BJ (cell line): ENCODE measurements at regions not wholly inside any gene's neighbourhood (a gene's known extent, or its start where the extent isn't known, plus 50 kb on each side); places are given as distances from the start of the nearest gene placed in this dataset.

Experiments used
- CTCF ChIA-PET: fragments of 350-600 bp; formaldehyde crosslinking; extraction: SDS; loops from one replicate; lab custom pipeline; 2021; ENCODE audit warnings: antibody characterized with exemption, inconsistent platforms; lab: Yijun Ruan, JAX
- POLR2A ChIA-PET: fragments of 300-600 bp; sonication (Branson Sonifier 250); formaldehyde crosslinking; extraction: SDS; loops from one replicate; lab custom pipeline; 2021; ENCODE audit warnings: antibody characterized with exemption; lab: Charles Lee
- DNase-seq: peaks from one replicate; pipeline ENCODE4 v3.0.0-alpha.2; 2011; ENCODE audit warnings: low read depth
- H3K27me3 ChIP-seq: 2 replicates; pipeline ENCODE4 v1.6.0; 2011; ENCODE audit warnings: low read length; ENCODE audit not compliant: control insufficient read depth, insufficient read depth
- H3K36me3 ChIP-seq: 2 replicates; pipeline ENCODE4 v1.5.1; 2011; ENCODE audit warnings: low read length; ENCODE audit not compliant: control insufficient read depth, insufficient read depth
- H3K4me3 ChIP-seq: 2 replicates; pipeline ENCODE4 v1.5.1; 2011; ENCODE audit warnings: low read depth, mild to moderate bottlenecking, control low read depth, low read length
- TF ChIP-seq, protein P1 (sequence below): IDR thresholded peaks from 2 replicates; pipeline ENCODE4 v1.5.1; 2011; ENCODE audit warnings: low read depth, mild to moderate bottlenecking, control low read depth, inconsistent platforms, low read length, moderate library complexity; ENCODE audit not compliant: insufficient read depth

DNA sequence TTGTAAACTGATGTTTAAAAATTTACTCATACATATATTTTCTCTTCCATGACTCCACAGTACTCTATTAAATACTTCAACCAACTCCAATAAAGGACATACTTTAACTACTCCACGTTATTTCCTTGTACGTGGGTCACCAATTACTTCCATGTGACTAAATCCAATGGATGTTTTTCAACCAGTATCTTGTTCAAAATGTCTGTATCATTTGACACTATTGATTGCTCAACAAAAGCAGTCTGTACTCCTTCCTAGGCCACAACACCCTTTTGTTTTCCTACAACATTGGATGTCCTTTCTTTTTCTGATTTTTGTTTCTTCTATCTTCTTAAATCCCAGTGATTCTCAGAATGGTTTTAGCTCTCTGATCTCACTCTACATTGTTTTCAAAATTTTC is 943.7 kb downstream of the EFNA5 start:
- Histone ChIP-seq H3K4me3 (no peak overlapping the region), H3K27me3 (no peaks in the 10 kb centered on the region), H3K36me3 (no peaks in the 10 kb centered on the region)
- CTCF ChIA-PET, result no interaction called here
- POLR2A ChIA-PET, result no interaction called here
- TF ChIP-seq, protein P1, sequence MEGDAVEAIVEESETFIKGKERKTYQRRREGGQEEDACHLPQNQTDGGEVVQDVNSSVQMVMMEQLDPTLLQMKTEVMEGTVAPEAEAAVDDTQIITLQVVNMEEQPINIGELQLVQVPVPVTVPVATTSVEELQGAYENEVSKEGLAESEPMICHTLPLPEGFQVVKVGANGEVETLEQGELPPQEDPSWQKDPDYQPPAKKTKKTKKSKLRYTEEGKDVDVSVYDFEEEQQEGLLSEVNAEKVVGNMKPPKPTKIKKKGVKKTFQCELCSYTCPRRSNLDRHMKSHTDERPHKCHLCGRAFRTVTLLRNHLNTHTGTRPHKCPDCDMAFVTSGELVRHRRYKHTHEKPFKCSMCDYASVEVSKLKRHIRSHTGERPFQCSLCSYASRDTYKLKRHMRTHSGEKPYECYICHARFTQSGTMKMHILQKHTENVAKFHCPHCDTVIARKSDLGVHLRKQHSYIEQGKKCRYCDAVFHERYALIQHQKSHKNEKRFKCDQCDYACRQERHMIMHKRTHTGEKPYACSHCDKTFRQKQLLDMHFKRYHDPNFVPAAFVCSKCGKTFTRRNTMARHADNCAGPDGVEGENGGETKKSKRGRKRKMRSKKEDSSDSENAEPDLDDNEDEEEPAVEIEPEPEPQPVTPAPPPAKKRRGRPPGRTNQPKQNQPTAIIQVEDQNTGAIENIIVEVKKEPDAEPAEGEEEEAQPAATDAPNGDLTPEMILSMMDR, result no peak
- no peak for DNase-seq

DNA sequence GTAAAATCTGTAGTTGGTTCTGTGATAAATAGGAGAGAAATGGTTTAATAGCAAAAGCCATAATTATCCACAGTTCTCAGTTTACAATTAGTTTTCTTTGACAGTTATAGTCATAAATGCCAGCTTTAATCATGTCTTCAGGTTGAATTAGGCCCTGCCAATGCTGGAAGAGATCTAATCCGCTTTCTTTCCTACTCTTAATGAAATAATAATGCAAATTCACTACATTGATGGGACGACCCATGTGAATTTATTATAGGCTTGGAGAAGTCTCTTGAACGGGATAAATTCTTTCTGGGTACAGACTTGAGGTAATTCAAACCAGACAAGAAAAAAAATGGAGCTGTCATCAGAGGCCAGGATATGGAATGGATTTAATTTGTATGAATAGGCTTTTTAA is 950.4 kb downstream of the EFNA5 start:
- DNase-seq, result no peak
- ChIA-PET POLR2A (no interaction called here), CTCF (no interaction called here)
- TF ChIP-seq, protein P1, result no peak
- H3K4me3 ChIP-seq, result no peak overlapping the region
- no peaks in the 10 kb centered on the region for H3K36me3 ChIP-seq
- no peaks in the 10 kb centered on the region for H3K27me3 ChIP-seq

DNA sequence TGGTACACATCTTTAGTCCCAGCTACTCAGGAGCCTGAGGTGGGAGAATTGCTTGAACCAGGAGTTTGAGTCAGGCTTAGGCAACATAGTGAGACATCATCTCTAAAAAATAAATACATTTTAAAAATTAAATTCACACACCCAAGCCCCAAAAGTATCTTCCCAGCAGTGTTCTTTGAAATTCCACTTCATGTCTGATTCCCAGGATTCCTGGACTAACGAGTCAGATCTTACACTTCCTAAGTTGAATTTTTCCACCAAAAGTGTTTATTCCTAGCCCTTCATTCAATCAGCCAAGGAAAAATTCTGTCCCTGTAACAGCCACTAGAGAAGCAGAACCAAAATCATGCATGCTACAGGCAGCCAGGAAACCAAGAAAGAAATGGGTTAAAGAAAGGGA is 970.9 kb downstream of the EFNA5 start:
- H3K36me3 ChIP-seq, result no peaks in the 10 kb centered on the region
- TF ChIP-seq, protein P1, result no peak
- POLR2A ChIA-PET, result no interaction called here
- CTCF ChIA-PET, result no interaction called here
- no peak for DNase-seq
- H3K27me3 ChIP-seq, result no peaks in the 10 kb centered on the region
- no peak overlapping the region for H3K4me3 ChIP-seq

DNA sequence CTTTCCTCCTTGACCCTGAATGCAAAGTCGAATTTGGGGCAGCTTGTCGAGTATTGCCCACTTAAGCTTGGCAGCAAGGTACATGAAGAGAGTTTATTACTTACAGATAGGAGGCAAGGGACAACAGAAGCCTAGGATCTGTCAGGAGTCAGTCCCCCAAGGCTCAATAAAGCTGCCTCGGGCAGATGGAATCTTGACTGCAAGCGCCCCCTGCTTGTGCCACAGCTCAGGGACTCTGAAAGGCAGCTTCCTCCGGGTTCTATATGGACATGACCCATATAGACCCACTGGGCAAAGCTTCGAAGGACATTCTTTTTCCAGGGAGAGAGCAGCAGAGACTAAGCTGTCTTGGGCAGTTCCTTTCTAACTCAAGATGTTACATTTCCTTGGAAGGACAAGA is 971.5 kb downstream of the EFNA5 start:
- POLR2A ChIA-PET, result no interaction called here
- Histone ChIP-seq H3K4me3 (no peak overlapping the region), H3K36me3 (no peaks in the 10 kb centered on the region), H3K27me3 (no peaks in the 10 kb centered on the region)
- CTCF ChIA-PET, result no interaction called here
- TF ChIP-seq, protein P1, result no peak
- DNase-seq, result no peak

DNA sequence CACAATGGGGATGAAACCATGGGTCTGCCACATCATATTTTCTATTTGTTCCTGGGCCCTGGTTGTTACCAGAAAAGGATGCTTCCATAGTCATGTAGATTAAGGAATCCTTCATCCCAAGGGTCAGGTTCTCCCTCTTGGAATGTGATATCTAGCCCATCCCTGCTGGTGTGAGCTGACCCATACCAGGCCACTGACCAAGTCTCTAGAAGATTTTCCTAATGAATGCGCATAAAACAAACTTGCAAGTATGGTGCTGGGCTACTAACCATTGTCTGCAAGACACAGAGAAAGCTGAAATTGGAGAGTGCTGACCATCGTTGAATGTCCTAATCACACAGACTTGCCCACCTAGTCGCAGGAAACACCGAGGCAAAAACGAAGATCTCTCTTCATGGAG is 972.6 kb downstream of the EFNA5 start:
- CTCF ChIA-PET, result no interaction called here
- no peak for DNase-seq
- Histone ChIP-seq H3K36me3 (no peaks in the 10 kb centered on the region), H3K4me3 (no peak overlapping the region), H3K27me3 (no peaks in the 10 kb centered on the region)
- TF ChIP-seq, protein P1, result no peak
- POLR2A ChIA-PET, result no interaction called here
